BJ (cell line): ENCODE measurements at regions not wholly inside any gene's neighbourhood (a gene's known extent, or its start where the extent isn't known, plus 50 kb on each side); places are given as distances from the start of the nearest gene placed in this dataset.

Experiments
- CTCF ChIA-PET: fragments of 350-600 bp; formaldehyde crosslinking; extraction: SDS; loops from one replicate; lab custom pipeline; 2021; ENCODE audit warnings: antibody characterized with exemption, inconsistent platforms; lab: Yijun Ruan, JAX
- POLR2A ChIA-PET: fragments of 300-600 bp; sonication (Branson Sonifier 250); formaldehyde crosslinking; extraction: SDS; loops from one replicate; lab custom pipeline; 2021; ENCODE audit warnings: antibody characterized with exemption; lab: Charles Lee
- DNase-seq: peaks from one replicate; pipeline ENCODE4 v3.0.0-alpha.2; 2011; ENCODE audit warnings: low read depth
- H3K27me3 ChIP-seq: 2 replicates; pipeline ENCODE4 v1.6.0; 2011; ENCODE audit warnings: low read length; ENCODE audit not compliant: control insufficient read depth, insufficient read depth
- H3K36me3 ChIP-seq: 2 replicates; pipeline ENCODE4 v1.5.1; 2011; ENCODE audit warnings: low read length; ENCODE audit not compliant: control insufficient read depth, insufficient read depth
- H3K4me3 ChIP-seq: 2 replicates; pipeline ENCODE4 v1.5.1; 2011; ENCODE audit warnings: low read depth, mild to moderate bottlenecking, control low read depth, low read length
- TF ChIP-seq, protein P1 (sequence below): IDR thresholded peaks from 2 replicates; pipeline ENCODE4 v1.5.1; 2011; ENCODE audit warnings: low read depth, mild to moderate bottlenecking, control low read depth, inconsistent platforms, low read length, moderate library complexity; ENCODE audit not compliant: insufficient read depth

DNA sequence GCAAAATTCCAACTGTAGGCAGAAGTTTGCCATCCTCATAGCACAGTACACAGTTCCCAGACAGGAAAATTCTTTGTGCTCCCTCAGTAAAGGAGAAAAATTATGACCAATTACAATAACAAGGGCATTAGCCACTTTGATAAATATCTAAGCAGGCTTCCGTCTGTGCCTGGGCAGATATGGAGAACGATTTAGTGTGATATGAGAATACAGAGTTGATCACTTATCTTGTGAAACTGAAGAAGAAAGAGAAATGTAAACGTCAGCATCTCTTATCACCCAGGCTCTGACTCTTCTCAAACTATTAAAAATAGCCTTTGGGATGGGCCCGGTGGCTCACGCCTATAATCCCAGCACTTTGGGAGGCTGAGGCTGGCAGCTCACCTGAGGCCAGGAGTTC, 54.5 kb upstream of the TIAM1 start:
- CTCF ChIA-PET: interaction anchor here (0.7 kb wide), 1 partner anchor 16 kb away, joined by 4 read pairs; no protein-coding TSS in a partner anchor
- no peak overlapping the region for H3K4me3 ChIP-seq
- H3K36me3 ChIP-seq: no peaks in the 10 kb centered on the region
- POLR2A ChIA-PET: no interaction called here
- no peaks in the 10 kb centered on the region for H3K27me3 ChIP-seq
- DNase-seq: no peak
- TF ChIP-seq, protein P1, sequence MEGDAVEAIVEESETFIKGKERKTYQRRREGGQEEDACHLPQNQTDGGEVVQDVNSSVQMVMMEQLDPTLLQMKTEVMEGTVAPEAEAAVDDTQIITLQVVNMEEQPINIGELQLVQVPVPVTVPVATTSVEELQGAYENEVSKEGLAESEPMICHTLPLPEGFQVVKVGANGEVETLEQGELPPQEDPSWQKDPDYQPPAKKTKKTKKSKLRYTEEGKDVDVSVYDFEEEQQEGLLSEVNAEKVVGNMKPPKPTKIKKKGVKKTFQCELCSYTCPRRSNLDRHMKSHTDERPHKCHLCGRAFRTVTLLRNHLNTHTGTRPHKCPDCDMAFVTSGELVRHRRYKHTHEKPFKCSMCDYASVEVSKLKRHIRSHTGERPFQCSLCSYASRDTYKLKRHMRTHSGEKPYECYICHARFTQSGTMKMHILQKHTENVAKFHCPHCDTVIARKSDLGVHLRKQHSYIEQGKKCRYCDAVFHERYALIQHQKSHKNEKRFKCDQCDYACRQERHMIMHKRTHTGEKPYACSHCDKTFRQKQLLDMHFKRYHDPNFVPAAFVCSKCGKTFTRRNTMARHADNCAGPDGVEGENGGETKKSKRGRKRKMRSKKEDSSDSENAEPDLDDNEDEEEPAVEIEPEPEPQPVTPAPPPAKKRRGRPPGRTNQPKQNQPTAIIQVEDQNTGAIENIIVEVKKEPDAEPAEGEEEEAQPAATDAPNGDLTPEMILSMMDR: no peak

DNA sequence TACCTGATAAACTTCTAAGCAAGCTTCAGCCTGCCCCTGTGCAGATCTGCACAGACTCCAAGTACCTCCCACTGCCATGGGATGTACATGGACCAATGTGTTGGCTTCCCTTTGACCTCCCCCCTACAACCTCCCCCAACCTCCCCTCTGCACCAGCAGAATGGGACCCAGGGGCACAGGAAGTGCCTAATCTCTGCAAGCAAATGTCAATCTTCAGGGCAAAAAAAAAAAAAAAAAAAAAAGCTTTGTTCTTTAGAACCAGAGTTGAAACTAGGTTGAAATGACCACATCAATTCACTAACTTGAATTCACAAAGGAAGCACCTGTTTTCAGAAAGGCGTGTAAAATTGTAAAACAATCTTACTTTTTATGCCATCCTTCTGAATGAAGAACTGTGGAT, 53.9 kb upstream of the TIAM1 start:
- no peak for DNase-seq
- ChIA-PET POLR2A (no interaction called here), CTCF (no interaction called here)
- Histone ChIP-seq H3K36me3 (no peaks in the 10 kb centered on the region), H3K4me3 (no peak overlapping the region), H3K27me3 (no peaks in the 10 kb centered on the region)
- TF ChIP-seq, protein P1: no peak

DNA sequence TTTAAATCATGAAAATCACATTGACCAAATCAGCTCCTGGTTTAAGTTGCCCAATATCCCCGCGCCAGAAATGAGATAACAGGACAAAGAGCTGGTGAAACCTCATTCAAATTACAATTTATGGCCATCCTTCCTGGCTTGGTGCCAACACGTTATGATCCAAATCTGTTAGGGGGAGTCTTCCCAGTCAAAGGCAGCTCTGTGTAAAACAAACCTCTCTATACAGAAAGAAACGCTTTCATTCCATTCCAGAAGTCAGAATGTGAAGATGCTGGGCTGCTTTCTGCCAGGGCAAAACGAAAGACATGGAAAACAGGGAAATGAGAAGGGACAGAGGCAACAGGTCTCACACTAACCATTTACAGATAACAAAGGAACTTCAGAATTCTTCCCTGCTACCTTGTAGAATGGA, 53.5 kb upstream of the TIAM1 start:
- H3K27me3 ChIP-seq: no peaks in the 10 kb centered on the region
- no peaks in the 10 kb centered on the region for H3K36me3 ChIP-seq
- no peak overlapping the region for H3K4me3 ChIP-seq
- POLR2A ChIA-PET: no interaction called here
- CTCF ChIA-PET: no interaction called here
- TF ChIP-seq, protein P1: no peak
- no peak for DNase-seq

DNA sequence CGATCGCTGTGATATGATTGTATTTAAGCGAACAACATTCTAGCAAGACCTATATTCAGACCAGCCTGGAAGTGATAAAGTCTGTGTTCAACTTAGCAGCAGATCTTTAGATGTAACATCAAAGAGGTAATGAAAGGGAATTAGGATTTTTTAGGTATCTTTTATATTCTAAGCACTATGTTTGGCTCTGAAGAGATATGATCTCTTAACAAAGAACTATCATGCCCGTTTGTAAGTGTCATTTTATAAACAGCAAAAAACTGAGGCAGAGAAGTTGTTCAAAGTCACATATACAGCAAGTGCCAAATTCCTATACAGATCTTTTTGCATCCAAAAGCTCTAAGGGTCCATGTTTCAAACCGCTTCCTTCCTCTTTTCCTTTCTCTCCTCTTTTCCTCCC, 53.0 kb upstream of the TIAM1 start:
- CTCF ChIA-PET: no interaction called here
- Histone ChIP-seq H3K4me3 (no peak overlapping the region), H3K27me3 (no peaks in the 10 kb centered on the region), H3K36me3 (no peaks in the 10 kb centered on the region)
- DNase-seq: no peak
- POLR2A ChIA-PET: no interaction called here
- TF ChIP-seq, protein P1: no peak

DNA sequence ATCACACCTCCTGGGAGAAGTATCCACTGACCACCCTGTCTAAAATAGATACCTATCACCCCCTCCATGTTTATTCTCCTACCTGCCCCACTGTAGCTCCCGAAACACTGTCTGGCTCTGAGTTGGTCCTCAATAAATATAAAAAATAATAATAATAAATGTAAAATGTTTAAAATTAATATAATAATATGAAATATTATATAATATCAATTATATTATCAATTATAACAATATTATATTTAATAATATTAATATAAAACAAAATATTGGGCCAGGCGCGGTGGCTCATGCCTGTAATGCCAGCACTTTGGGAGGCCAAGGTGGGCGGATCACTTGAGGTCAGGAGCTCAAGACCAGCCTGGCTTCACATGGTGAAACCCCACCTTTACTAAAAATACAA, 52.3 kb upstream of the TIAM1 start:
- Histone ChIP-seq H3K36me3 (no peaks in the 10 kb centered on the region), H3K27me3 (no peaks in the 10 kb centered on the region), H3K4me3 (no peak overlapping the region)
- TF ChIP-seq, protein P1: no peak
- ChIA-PET CTCF (no interaction called here), POLR2A (no interaction called here)
- DNase-seq: no peak
